NB4 (cell line): ENCODE measurements at regions not wholly inside any gene's neighbourhood (a gene's known extent, or its start where the extent isn't known, plus 50 kb on each side); places are given as distances from the start of the nearest gene placed in this dataset.
"Not testable (repeated sequence)": the region's sequence is repeated elsewhere in the genome, so short reads cannot be mapped to it uniquely, and the experiment has no call there.

ENCODE experiments used
- POLR2A ChIP-seq: IDR thresholded peaks from 2 replicates; pipeline ENCODE4 v1.6.1; 2011; ENCODE audit warnings: mild to moderate bottlenecking; ENCODE audit not compliant: insufficient read length; ENCODE audit errors: extremely low read depth
- TF ChIP-seq, protein P1 (sequence below): IDR thresholded peaks from one replicate; pipeline ENCODE4 v1.5.1; 2012; ENCODE audit warnings: low read depth, low read length
- TF ChIP-seq, protein P2 (sequence below): IDR thresholded peaks from 2 replicates; pipeline ENCODE4 v1.6.1; 2011; ENCODE audit warnings: low read depth, low read length

DNA sequence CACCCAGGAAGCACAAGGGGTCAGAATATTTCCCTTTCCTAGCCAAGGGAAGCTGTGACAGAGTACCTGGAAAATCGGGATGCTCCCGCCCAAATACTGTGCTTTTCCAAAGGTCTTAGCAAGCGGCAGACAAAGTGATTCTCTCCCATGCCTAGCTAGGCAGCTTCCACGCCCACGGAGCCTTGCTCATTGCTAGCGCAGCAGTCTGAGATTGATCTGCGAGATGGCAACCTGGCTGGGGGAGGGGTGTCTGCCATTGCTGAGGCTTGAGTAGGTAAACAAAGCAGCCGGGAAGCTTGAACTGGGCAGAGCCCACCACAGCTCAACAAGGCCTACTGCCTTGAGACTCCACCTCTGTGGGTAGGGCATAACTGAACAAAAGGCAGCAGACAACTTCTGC is 1037.5 kb downstream of the RPA4 start:
- TF ChIP-seq POLR2A, result not testable (repeated sequence)
- TF ChIP-seq, protein P1, sequence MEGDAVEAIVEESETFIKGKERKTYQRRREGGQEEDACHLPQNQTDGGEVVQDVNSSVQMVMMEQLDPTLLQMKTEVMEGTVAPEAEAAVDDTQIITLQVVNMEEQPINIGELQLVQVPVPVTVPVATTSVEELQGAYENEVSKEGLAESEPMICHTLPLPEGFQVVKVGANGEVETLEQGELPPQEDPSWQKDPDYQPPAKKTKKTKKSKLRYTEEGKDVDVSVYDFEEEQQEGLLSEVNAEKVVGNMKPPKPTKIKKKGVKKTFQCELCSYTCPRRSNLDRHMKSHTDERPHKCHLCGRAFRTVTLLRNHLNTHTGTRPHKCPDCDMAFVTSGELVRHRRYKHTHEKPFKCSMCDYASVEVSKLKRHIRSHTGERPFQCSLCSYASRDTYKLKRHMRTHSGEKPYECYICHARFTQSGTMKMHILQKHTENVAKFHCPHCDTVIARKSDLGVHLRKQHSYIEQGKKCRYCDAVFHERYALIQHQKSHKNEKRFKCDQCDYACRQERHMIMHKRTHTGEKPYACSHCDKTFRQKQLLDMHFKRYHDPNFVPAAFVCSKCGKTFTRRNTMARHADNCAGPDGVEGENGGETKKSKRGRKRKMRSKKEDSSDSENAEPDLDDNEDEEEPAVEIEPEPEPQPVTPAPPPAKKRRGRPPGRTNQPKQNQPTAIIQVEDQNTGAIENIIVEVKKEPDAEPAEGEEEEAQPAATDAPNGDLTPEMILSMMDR, result not testable (repeated sequence)
- TF ChIP-seq, protein P2, sequence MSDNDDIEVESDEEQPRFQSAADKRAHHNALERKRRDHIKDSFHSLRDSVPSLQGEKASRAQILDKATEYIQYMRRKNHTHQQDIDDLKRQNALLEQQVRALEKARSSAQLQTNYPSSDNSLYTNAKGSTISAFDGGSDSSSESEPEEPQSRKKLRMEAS, result not testable (repeated sequence)
